Fibroblast of gingiva (primary cell): ENCODE measurements at regions not wholly inside any gene's neighbourhood (a gene's known extent, or its start where the extent isn't known, plus 50 kb on each side); places are given as distances from the start of the nearest gene placed in this dataset.

Experiments
- DNase-seq: peaks from one replicate; pipeline ENCODE4 v3.0.0-alpha.2; 2011; ENCODE audit warnings: low read depth

DNA sequence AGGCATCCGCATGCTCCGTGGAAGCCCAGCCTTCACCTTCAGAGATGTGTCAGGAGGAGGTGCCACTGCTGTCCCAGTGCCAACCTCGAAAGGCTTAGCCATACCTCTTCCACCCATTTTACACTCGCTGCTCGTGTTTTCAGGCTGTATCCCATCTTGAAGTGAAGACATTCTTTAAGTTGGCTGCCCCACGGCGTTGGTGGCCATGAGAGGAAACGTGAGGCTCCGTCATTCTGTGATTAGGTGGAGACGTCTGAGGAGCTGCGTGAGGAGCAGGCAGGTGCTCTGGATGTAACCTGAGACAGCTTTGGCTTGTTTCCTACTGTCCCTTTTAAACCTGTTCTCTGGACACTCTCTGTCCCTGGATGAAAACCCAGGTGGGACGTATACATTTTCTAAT lies 159.9 kb upstream of the RNF32 start:
- no peak for DNase-seq

DNA sequence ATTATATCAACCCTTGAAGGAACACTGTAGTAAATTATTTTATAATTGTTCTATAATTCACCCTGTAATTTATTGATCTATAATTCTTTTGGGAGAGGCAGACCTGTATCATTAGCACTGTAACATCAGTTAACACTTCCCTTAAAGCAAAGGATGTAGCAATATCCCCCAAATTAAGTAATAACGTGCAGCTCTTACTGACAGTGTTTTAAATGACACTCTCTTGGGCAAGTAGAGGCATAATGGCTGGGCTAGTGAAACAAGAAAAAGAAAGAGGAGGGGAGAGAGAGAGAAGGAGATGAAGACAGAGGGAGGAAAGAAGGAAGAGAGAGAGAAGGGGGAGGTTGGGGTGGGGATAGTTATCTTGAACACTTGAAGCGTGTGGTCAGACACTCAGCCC lies 161.0 kb upstream of the RNF32 start:
- no peak for DNase-seq

DNA sequence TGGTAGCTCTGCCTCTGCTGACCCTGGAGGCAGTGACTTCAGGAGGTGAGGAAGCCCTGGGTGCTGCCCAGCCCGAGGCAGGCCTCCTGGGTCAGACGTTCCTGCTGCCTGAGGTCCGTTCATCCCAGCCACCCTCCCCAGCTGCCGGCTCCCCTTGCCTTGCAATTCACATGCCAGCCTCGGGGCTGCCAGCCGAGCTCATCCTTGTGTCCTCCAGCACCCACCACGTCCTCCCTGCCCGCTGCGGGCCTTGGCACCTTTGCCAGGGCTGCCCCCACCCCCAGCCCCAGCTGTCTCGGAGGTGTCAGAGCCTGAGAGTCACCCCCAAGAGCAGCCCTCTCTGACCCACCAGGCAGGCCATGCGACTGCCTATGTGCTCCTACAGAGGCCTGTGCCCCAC lies 162.1 kb upstream of the RNF32 start:
- DNase-seq = no peak

DNA sequence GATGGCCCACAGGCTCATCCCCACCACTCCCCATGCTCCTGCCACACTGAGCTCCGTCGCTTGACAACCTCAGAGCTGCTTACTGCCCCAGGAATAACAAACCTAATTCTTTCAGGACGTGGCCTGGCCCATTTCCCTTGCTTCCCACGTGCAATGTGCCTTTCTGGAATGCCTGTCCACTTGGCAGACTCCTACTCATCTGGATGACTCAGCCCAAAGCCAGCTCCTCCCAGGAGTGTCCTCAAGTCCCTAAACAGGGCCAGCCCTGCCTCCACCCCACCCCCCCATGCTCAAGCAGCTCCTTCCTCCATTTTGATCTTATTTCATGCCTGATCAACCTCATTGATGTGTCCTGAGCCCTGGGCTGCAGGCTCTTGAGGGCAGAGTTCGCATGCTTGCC lies 164.9 kb upstream of the RNF32 start:
- DNase-seq = peak; percentile 59

DNA sequence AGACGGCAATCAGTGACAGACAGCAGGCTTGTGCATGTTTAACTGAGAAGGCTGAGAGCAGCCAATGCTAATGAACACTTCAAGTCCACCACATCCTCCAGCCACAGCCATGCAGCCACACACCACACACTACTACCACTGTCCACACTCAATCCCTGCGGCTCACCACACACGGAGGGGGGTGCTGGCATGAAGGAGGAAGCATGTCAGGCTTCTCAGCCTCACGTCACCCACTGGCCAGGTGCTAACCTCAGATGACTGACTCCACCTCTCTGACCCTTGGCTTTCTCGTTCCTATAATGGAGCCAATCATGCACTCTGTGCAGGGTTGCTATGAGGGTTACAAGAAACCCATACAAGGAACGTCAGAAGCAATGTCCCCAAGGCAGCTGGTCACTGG lies 165.4 kb upstream of the RNF32 start:
- DNase-seq = no peak

DNA sequence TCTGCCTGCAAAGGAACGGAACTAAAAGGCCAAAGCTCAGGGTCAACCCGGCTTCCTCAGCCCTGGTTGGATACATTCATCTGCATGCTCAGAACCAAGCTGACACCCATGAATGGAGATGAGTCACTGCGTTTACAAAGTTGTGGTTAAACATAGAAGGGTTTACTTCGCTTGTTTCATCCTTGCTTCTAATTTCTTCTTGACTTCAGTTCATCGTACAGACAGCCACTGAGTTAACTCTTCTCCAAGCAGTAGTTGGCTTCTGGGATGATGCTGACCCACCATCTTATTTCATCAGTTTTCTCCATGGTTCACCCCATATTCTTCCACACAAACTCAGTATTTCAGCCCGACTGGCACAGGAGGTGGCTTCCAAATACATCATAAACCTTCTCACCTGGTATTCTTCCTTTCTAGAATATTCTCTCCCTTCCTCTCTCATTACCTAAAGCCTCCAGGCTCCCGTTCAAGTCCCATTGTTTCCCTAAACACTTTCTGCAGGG lies 166.3 kb upstream of the RNF32 start:
- DNase-seq = peak; percentile 44

DNA sequence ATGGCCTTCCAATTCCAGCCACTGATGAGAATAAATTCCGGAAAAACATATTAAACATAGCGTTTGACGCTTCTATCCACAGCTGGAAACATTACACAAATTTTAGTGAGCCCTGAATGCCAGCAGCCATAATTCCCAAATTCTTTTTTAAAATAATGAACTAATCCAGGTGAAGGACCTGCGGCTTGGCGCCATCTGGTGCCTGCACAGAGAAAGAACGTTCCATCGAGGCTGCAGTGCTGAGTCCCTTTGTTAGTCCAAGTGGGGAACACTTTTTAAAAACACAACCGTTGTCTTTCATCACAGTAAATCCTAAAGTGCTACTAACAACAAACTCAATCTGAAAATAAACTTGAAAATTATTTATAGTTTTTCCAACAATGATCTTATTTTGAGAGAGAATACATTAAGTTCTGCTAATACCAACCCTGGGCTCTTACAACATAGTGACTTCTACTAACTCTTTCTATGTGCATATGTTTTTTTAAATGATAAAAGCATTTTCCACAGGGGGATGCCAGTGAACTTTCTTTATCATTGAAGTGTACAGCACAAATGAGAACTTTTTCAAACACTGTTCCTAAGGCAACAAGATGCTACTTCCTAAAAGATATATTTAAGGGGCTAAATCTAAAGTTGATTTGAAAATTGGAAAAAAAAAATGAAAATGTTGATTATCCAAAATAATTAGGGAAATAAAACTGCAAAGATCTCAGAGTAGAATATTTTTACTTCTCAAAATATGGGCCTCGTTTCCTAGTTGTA lies 166.9 kb upstream of the RNF32 start:
- DNase-seq = no peak

DNA sequence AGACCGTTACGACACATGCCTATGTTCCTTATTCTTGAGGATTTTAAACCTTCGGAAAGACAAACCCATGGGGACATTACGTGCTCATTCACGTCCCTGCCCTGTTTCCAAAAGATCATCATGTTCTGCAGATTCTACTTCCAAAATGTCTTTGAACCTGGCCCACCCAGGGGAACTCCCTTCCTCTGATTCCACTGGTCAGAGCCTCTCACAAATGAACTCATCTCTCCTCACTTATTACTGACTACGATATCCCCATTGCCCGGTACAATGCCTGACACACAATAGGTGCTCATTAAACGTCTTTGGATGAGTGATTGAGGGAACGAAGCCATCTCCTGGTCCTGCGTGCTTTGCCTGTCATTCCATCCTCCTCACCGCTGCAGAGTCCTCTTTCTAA lies 168.3 kb upstream of the RNF32 start:
- no peak for DNase-seq

DNA sequence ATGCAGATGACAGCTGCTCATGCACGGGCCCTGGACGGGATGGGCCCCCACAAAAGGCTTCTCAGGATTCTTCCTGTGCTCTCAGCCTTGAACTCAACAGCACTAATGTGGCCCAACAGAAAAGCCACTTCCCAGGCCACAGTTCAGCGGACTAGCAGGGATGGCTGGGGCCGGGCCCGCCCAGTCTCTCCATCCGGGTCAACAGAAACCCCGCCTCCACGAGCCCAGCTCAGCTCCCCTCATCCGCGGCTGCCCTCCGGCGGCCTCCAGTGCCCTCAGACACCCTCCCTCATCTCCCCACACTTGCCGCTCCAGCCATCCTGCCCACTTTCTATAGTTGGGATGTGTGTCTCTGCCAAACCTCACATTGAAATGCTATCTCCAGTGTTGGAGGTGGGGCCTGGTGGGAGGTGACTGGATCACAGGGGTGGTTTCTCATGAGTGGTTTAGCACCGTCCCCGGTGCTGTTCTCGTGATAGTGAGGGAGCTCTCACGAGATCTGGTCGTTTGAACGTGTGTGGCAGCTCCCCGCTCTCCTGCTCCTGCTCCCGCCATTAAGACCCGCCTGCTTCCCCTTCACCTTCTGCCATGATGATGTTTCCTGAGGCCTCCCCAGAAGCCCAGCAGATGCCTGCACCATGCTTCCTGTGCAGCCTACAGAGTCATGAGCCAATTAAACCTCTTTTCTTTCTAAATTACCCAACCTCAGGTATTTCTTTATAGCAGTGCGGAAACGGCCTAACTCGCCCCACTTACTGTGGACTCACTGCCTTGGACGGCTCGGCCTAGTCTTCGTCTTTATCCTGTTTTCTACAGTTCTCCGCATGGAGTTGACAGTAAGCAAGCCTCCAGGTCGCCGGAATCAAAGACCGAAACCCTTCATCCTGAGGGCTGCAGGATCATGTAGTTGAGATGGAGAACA lies 169.9 kb upstream of the RNF32 start:
- DNase-seq = no peak

DNA sequence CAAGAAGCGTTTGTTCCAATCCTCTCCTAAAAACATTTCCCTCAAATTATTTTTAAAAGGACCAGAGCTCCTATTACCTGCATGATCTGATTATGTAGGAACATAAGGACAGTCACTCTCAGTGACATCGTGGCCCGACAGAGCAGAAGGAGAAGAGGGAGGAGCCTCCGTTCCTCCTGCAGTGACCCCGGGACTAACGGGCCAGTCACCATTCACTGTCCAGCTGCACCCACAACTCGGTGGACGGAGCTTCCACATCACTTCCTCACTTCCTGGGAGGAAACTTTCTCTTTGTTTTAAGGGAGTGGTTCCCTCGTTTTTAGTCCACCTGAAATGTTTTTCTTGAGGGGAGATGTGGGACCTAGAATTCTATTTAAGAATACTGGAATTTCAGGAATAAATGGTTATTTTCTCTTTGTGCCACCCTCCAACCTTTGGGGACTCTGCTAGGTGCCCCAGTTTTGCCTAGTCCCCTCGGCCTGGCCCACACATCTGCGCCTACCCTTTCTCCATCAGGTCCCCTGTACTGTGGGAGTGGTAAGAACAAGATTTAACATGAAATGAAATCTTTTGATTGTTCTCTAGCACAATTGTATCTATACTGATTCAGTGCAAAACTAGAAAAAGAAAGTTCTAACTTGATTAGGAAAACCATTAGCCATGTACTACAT lies 173.5 kb upstream of the RNF32 start:
- DNase-seq = no peak

DNA sequence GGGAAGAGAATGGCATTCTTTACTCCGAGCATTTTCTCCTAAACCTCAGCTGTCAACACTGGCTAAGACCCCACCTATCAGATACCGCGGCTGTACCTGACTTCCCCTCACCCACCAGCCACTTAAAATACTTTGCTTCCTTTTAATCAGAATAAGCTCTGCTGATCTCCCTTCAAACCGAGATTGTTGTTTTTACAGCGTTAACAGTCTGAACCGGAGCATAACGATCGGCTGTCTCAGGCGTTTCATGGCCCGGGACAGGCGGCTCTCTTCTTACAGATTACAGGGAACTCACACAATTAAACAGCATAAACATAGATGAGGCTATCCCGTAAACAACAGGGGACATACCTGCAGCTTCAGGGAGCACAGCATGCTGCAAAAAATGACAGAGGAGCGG lies 174.3 kb upstream of the RNF32 start:
- no peak for DNase-seq

DNA sequence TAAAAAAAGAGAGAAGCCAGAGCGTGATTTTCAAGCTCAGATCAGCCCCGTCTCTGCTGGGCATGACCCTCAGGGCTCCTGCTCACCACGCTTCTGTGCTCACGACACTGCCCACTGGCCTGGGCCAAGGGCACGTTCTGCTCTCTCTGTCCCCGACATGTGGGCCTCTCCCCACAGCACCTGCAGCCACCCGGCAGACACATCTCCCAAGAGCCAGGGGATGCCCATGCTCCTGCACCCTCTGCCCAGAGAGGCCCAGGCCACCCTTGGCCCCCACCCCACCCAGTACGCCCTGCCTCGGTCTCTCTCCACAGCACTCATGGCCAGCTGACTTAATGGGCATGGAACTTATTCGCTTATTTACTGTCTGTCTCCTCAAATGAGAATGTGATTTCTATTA lies 175.4 kb upstream of the RNF32 start:
- DNase-seq = no peak

DNA sequence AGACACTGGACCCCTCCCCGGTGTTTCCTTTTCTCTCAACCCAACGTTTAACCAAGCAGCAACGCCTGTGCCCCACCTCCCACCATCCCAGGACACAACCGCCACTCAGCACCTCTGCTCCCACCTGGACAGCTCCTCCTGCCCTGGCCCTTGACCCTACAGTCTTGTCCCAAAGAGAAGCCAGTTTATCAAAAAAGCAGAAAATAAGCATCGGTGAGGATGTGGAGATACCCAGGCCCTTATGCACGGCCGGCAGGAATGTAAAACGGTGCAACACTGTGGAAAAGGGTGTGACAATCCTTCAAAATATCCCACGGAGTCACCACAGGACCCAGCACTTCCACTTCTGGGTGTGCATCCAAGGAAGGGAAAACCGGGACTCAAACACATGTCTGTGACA lies 176.2 kb upstream of the RNF32 start:
- DNase-seq = no peak

DNA sequence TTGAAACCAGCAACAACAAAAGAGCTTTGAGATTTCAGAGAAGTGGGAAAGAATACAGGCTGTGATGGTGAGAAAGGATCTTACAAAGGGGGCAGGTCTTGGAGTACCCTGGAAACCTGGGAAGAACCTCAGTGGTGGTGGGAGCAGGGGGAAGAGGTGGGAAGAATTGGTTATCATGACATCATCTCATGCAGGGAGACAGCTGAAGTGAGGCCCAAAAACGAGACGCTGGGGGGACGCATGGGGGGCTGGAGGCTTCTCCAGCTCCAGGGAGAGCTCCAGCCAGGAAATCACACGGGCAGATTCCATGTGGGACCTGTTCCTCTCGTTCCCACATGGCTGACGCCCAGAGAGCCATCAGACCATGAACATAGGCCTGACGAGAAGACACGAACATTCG lies 177.3 kb upstream of the RNF32 start:
- DNase-seq = no peak

DNA sequence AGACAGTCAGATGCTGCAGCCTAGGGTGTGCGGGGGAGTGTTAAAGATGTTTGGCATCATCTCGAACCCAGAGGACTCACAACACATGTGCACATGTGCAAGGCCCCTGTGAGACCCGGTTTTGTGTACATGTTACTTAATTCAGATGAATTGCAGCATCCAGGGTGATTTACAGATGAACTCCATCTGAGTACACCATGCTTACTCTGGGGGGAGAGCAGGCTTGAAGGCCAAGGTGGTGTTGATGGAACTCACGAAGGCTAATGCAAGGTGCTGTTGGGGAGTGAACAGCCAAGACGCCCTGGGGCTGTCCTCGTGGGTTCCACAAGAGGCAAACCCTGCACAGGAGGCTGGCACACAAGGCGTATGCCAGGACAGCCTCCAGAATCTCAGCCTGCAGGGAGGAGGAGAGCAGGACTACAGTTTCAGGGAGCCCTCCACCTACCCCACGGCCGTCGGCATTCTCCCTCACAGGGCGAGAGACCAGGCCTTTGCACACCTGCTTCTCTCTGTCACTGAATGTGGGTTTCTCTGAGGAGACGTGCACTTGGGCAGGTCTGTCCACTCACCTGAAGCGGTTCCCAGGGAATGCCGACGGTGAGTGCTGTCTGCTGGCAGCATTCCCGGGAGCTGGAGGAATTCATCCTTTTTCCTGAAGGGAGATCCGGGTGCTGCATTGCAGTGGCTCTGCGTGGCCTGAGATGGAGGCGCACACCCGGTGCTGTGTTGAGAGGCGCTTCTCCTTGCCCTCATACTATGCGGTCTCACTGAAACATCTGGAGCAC lies 178.5 kb upstream of the RNF32 start:
- peak; percentile 14 for DNase-seq

DNA sequence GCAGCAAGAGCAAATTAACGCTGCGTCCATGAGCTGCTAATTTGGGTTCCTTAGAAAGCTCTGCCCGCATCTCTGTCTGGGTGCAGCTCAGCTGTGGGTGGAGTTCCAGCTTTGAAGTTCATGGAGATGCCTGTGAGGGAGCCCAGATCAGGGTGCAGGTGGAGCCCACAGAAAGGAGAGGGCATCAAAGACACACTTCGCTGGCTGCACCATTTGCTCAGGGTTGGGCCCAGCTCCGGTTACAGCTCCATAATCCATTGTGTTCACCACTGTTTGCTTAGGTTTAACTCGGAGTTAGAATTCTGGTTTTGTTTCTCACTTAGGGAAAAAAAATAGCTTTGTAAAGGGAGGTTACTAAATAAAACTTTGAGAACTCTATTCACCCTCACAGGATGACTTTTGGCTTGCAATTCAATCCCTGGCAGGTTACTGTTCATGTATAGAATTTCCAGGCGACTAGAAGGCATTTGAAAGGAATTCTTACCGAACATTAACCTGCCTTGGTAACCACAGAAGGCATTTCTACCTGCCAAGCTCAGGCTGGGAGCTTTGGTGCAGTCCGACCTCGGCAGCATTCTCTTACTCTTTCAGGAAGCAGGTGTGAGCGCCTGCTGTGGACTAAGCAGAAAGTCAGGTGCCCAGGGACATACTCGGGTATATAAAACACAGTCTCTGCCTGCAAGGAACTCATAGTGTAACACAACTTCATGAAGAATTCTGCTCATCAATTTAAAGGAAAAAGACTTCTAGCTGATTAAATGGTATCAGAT lies 179.5 kb upstream of the RNF32 start:
- DNase-seq = no peak

DNA sequence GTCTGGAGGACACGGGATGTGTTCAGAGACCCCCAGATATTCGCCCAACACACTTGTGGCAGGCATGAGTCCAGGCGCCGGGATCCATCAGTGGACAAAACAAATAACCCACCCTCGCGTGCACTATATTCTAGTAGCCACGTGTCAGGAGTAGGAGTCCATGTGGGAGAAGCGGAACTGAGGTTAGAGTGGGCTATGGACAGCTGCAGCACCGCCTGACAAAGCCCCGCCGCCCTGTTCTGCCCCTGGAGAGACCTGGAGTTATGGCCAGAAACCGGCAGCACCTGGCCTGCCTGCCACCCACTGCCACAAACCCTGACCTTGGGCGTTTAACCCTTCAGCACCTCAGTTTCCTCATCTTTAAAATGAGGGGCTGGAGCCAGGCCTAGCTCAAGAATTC lies 181.0 kb upstream of the RNF32 start:
- no peak for DNase-seq

DNA sequence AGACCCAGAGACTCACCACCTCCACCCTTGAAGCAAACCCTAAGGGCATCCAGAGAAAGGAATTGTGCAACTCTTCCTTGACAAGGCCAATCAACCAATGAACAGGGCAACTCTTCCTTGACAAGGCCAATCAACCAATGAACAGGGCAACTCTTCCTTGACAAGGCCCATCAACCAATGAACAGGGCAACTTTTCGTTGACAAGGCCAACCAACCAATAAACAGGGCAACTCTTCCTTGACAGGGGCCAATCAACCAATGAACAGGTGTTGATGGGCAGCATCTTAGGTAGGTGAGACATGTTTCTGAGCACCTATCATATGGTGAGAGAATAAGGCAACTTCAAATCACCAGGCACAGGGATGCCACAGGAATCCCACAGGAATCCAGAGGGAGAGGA lies 181.5 kb upstream of the RNF32 start:
- no peak for DNase-seq

DNA sequence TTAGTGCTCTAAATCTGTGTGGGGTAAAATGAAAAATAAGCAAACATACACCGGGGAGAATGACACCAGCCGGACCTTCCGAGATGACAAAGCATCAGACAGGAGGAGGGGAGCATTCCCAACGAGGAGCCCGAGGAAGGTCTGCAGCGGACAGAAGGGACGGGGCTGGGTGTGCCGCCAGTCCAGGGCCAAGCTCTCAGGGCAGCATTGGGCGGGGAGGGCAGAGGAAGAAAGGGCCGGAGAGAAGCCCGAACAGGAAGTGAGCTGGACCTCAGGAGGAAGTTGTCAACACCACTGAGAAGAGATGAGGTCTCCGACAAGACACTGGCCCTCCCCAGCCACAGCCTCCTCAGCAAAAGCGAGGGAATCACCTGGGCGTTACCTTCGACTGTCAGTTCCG lies 182.6 kb upstream of the RNF32 start:
- no peak for DNase-seq

DNA sequence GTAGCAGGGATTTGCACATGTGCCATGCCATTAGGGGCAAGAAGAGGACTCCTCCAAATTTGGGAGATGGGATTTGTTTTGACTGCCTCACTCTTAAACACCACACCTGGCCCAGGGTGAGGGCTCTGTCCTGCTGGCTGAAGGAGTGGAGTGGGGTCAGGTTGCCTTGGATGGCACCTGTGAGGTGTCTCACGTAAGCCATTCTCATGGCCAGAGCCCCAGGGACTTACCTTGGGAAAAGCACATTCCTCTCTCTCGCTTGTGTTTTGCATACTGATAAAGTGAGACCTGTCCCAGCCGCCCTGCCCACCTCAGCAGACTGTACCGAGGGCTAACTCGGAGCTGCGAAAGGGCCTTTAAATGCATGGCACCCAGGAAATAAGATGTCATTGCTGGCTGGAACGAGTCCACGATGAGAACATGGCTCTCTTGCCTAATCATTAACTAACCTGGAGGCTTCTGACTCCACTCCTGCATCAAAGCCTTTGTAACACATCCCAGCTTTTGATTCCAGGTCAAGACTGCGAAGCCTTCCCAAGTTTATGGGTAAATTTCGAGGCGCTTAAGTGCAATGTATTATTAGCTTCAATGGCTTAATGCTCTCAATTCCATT lies 184.0 kb upstream of the RNF32 start:
- no peak for DNase-seq

DNA sequence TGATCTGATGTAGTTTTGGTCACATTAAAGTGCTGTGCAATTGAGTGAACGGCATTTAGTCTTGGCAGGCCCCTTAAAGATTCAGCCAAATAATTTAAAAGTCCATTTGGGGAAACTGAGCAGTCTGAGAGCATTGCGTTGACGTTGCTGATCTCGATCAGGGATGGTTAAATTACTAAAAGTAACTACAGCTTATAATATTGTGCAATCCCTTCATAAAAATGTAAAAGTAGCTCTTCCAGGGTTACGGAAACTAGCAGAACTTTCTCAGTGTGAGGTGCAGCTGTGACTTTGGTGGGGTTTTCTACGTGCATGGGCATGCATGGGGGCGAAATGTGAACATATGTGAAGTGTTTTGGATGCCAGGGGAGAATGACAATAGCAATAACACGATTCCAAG lies 184.5 kb upstream of the RNF32 start:
- DNase-seq = no peak
